HG02678 (cell line): ENCODE measurements at regions not wholly inside any gene's neighbourhood (a gene's known extent, or its start where the extent isn't known, plus 50 kb on each side); places are given as distances from the start of the nearest gene placed in this dataset.

ENCODE experiments used
- ATAC-seq: cut with Tn5 transposase; IDR thresholded peaks from one replicate; pipeline ENCODE4 v1.9.1; 2021; ENCODE audit warnings: mild to moderate bottlenecking, moderate library complexity; ENCODE audit not compliant: unreplicated experiment

GRCh38 chr4:58216461-58216860, 1106.3 kb upstream of the IGFBP7 start:
- ATAC-seq = no peak

GRCh38 chr4:58214376-58214775, 1104.2 kb upstream of the IGFBP7 start:
- ATAC-seq = no peak

GRCh38 chr4:58209551-58209950, 1099.4 kb upstream of the IGFBP7 start:
- ATAC-seq = no peak

GRCh38 chr4:58209001-58209400, 1098.8 kb upstream of the IGFBP7 start:
- no peak for ATAC-seq

- no peak for ATAC-seq
These were observed 1095.5 kb upstream of the IGFBP7 start for GRCh38 chr4:58205446-58206235.

- no peak for ATAC-seq
These were observed 1082.0 kb upstream of the IGFBP7 start for GRCh38 chr4:58192217-58192616.

- ATAC-seq = no peak
These were observed 1080.9 kb upstream of the IGFBP7 start for GRCh38 chr4:58191109-58191508.

GRCh38 chr4:58188316-58188715, 1078.1 kb upstream of the IGFBP7 start:
- ATAC-seq = no peak

GRCh38 chr4:58175024-58175423, 1064.8 kb upstream of the IGFBP7 start:
- no peak for ATAC-seq

- ATAC-seq = no peak
These were observed 1056.3 kb upstream of the IGFBP7 start for GRCh38 chr4:58166490-58166889.

GRCh38 chr4:58163156-58163555, 1053.0 kb upstream of the IGFBP7 start:
- no peak for ATAC-seq

GRCh38 chr4:58149404-58150085, 1039.4 kb upstream of the IGFBP7 start:
- no peak for ATAC-seq

- no peak for ATAC-seq
These were observed 1034.5 kb upstream of the IGFBP7 start for GRCh38 chr4:58144721-58145120.

- no peak for ATAC-seq
These were observed 1028.8 kb upstream of the IGFBP7 start for GRCh38 chr4:58138786-58139668.

GRCh38 chr4:58136604-58137003, 1026.4 kb upstream of the IGFBP7 start:
- ATAC-seq = no peak

GRCh38 chr4:58127680-58128079, 1017.5 kb upstream of the IGFBP7 start:
- no peak for ATAC-seq

- ATAC-seq = no peak
These were observed 1009.1 kb upstream of the IGFBP7 start for GRCh38 chr4:58119298-58119697.

GRCh38 chr4:58113126-58113525, 1002.9 kb upstream of the IGFBP7 start:
- ATAC-seq = no peak

GRCh38 chr4:58111818-58112217, 1001.6 kb upstream of the IGFBP7 start:
- ATAC-seq = no peak

- no peak for ATAC-seq
These were observed 983.2 kb upstream of the IGFBP7 start for GRCh38 chr4:58093352-58093751.

- no peak for ATAC-seq
These were observed 980.4 kb upstream of the IGFBP7 start for GRCh38 chr4:58090539-58090938.
